ENCODE measurements at regions not wholly inside any gene's neighbourhood (a gene's known extent, or its start where the extent isn't known, plus 50 kb on each side); places are given as distances from the start of the nearest gene placed in this dataset.
"Not testable (repeated sequence)": the region's sequence is repeated elsewhere in the genome, so short reads cannot be mapped to it uniquely, and the experiment has no call there.

- H3K4me1 ChIP-seq = no peaks in the 10 kb centered on the region
- TF ChIP-seq POLR2A (IDR thresholded peaks at IDR 0.05) (no peak), CTCF (IDR thresholded peaks at IDR 0.05) (no peak), POLR2AphosphoS5 (IDR thresholded peaks at IDR 0.05; ENCODE audit: insufficient read depth in 1 of 2, low read depth in 1 of 2) (no peak)
- intact Hi-C loops (cut with DNase I) = no loop called here
- no peak overlapping the region for H3K4me3 ChIP-seq
- H3K36me3 ChIP-seq = no peaks in the 10 kb centered on the region
- no peak for DNase-seq (ENCODE audit: extremely low spot score in 2 of 2)
- no peaks in the 10 kb centered on the region for H3K27me3 ChIP-seq
- H3K9me3 ChIP-seq = no peaks in the 10 kb centered on the region
- no peak overlapping the region for H3K27ac ChIP-seq
These were observed 294.7 kb upstream of the MEIS2 start for GRCh38 chr15:37395100-37395468.

- intact Hi-C loops (cut with DNase I) = no loop called here
- Histone ChIP-seq H3K27me3 (no peaks in the 10 kb centered on the region), H3K36me3 (no peaks in the 10 kb centered on the region), H3K4me1 (no peaks in the 10 kb centered on the region), H3K4me3 (no peak overlapping the region), H3K27ac (no peak overlapping the region), H3K9me3 (no peaks in the 10 kb centered on the region)
- no peak for TF ChIP-seq CTCF (IDR thresholded peaks at IDR 0.05)
- TF ChIP-seq POLR2A (IDR thresholded peaks at IDR 0.05) = no peak
- TF ChIP-seq POLR2AphosphoS5 (IDR thresholded peaks at IDR 0.05; ENCODE audit: insufficient read depth in 1 of 2, low read depth in 1 of 2) = no peak
- DNase-seq (ENCODE audit: extremely low spot score in 2 of 2) = no peak
These were observed 297.1 kb upstream of the MEIS2 start for GRCh38 chr15:37397266-37398022.

GRCh38 chr15:37416103-37416502, 315.8 kb upstream of the MEIS2 start:
- intact Hi-C loops (cut with DNase I) = no loop called here
- no peaks in the 10 kb centered on the region for H3K27me3 ChIP-seq
- no peaks in the 10 kb centered on the region for H3K4me1 ChIP-seq
- H3K27ac ChIP-seq = no peak overlapping the region
- no peaks in the 10 kb centered on the region for H3K9me3 ChIP-seq
- no peak for DNase-seq (ENCODE audit: extremely low spot score in 2 of 2)
- TF ChIP-seq POLR2A (IDR thresholded peaks at IDR 0.05) = no peak
- no peak overlapping the region for H3K4me3 ChIP-seq
- H3K36me3 ChIP-seq = no peaks in the 10 kb centered on the region

GRCh38 chr15:37425541-37425940, 325.2 kb upstream of the MEIS2 start:
- no peak overlapping the region for H3K27ac ChIP-seq
- intact Hi-C loops (cut with DNase I) = no loop called here
- H3K4me1 ChIP-seq = no peaks in the 10 kb centered on the region
- H3K9me3 ChIP-seq = no peaks in the 10 kb centered on the region
- H3K27me3 ChIP-seq = no peaks in the 10 kb centered on the region
- DNase-seq (ENCODE audit: extremely low spot score in 2 of 2) = no peak
- TF ChIP-seq POLR2AphosphoS5 (IDR thresholded peaks at IDR 0.05; ENCODE audit: insufficient read depth in 1 of 2, low read depth in 1 of 2) = no peak
- TF ChIP-seq POLR2A (IDR thresholded peaks at IDR 0.05) = no peak
- no peak for TF ChIP-seq CTCF (IDR thresholded peaks at IDR 0.05)
- no peak overlapping the region for H3K4me3 ChIP-seq
- H3K36me3 ChIP-seq = no peaks in the 10 kb centered on the region

DNA sequence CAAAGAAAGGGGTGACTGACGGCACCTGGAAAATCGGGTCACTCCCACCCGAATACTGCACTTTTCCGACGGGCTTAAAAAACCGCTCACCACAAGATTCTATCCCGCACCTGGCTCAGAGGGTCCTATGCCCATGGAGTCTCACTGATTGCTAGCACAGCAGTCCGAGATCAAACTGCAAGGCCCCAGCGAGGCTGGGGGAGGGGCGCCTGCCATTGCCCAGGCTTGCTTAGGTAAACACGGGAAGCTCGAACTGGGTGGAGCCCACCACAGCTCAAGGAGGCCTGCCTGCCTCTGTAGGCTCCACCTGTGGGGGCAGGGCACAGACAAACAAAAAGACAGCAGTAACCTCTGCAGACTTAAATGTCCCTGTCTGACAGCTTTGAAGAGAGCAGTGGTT, 327.0 kb upstream of the MEIS2 start:
- H3K4me1 ChIP-seq; H3K27ac ChIP-seq; intact Hi-C loops (cut with DNase I); H3K27me3 ChIP-seq; H3K36me3 ChIP-seq; H3K9me3 ChIP-seq; H3K4me3 ChIP-seq; DNase-seq (ENCODE audit: extremely low spot score in 2 of 2): not testable (repeated sequence)

GRCh38 chr15:37446921-37447320, 346.6 kb upstream of the MEIS2 start:
- Histone ChIP-seq H3K4me1 (no peaks in the 10 kb centered on the region), H3K36me3 (no peaks in the 10 kb centered on the region), H3K4me3 (no peak overlapping the region), H3K27me3 (no peaks in the 10 kb centered on the region), H3K9me3 (no peaks in the 10 kb centered on the region), H3K27ac (no peak overlapping the region)
- TF ChIP-seq POLR2AphosphoS5 (IDR thresholded peaks at IDR 0.05; ENCODE audit: insufficient read depth in 1 of 2, low read depth in 1 of 2) (no peak), CTCF (IDR thresholded peaks at IDR 0.05) (no peak), POLR2A (IDR thresholded peaks at IDR 0.05) (no peak)
- no peak for DNase-seq (ENCODE audit: extremely low spot score in 2 of 2)
- intact Hi-C loops (cut with DNase I) = no loop called here

Measured in vagina (tissue), 2 donors.